Mammary epithelial cell (primary cell): ENCODE measurements at regions not wholly inside any gene's neighbourhood (a gene's known extent, or its start where the extent isn't known, plus 50 kb on each side); places are given as distances from the start of the nearest gene placed in this dataset.

Source experiments
- CTCF ChIP-seq, 2 donors: IDR thresholded peaks in 1 of 2; conservative IDR thresholded peaks in 1 of 2; 2 replicates each; pipeline ENCODE4 v1.5.1; 2011 to 2012; ENCODE audit warnings: inconsistent platforms in 2 of 2, low read length in 2 of 2, mild to moderate bottlenecking in 2 of 2, control low read depth in 1 of 2, low read depth in 1 of 2; ENCODE audit not compliant: insufficient read depth in 1 of 2; ENCODE audit errors: extremely low read depth in 1 of 2
- EZH2 ChIP-seq: IDR thresholded peaks from 2 replicates; pipeline ENCODE4 v1.6.1; 2012; ENCODE audit warnings: low read length, inconsistent platforms, borderline replicate concordance

- TF ChIP-seq CTCF (conservative IDR thresholded peaks at IDR 0.05 in 1 of 2, IDR thresholded peaks at IDR 0.05 in 1 of 2; ENCODE audit: extremely low read depth in 1 of 2, insufficient read depth in 1 of 2, low read depth in 1 of 2, low read length in 2 of 2) (no peak), EZH2 (no peak)
These were observed 258.6 kb downstream of the FAT4 start for GRCh38 chr4:125573368-125573767.
